ENCODE measurements at regions not wholly inside any gene's neighbourhood (a gene's known extent, or its start where the extent isn't known, plus 50 kb on each side); places are given as distances from the start of the nearest gene placed in this dataset.

DNA sequence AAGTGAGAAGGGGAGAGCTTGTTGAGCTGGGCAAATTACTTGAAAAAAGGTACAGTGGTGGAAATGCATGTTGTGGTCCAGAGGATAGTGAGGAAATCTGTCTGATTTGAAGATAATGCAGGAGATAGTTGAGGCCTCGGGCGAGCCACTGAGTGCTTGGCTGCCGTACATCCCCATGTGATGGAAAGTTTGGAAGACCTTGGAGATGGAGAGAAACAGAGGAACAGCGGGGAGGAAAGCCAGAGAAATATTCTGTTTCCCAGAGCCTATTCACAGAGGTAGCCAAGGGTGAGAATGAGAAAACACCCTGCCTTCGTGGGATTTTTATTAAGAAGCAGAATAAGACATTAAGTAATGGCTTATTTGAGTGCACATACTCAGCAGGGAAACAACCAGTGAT is 498.2 kb downstream of the BCL11B start:
- TF ChIP-seq, protein P1, sequence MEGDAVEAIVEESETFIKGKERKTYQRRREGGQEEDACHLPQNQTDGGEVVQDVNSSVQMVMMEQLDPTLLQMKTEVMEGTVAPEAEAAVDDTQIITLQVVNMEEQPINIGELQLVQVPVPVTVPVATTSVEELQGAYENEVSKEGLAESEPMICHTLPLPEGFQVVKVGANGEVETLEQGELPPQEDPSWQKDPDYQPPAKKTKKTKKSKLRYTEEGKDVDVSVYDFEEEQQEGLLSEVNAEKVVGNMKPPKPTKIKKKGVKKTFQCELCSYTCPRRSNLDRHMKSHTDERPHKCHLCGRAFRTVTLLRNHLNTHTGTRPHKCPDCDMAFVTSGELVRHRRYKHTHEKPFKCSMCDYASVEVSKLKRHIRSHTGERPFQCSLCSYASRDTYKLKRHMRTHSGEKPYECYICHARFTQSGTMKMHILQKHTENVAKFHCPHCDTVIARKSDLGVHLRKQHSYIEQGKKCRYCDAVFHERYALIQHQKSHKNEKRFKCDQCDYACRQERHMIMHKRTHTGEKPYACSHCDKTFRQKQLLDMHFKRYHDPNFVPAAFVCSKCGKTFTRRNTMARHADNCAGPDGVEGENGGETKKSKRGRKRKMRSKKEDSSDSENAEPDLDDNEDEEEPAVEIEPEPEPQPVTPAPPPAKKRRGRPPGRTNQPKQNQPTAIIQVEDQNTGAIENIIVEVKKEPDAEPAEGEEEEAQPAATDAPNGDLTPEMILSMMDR (conservative IDR thresholded peaks at IDR 0.05; ENCODE audit: low read depth, low read length) = no peak
- DNase-seq (ENCODE audit: low read depth) = no peak

DNA sequence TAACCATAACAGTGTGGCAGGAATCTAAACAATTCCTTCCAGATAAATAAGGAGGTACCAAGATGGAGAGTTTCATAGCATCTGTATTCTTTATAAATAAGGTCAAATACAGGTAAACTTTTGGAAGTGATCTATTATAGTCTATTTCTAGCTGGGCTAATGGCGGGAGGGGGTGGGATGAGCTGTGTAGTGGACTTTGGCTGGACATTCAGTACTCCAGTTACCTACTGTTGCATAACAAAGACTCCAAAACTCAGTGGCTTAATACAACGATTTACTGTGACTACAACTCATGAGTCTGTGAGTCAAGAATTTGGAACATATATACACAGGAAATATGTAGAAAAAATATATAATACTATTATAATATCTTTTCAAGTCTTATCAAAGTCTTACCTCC is 496.1 kb downstream of the BCL11B start:
- TF ChIP-seq, protein P1 (conservative IDR thresholded peaks at IDR 0.05; ENCODE audit: low read depth, low read length) = no peak
- no peak for DNase-seq (ENCODE audit: low read depth)

More for the DNA sequence above, 498.2 kb downstream of the BCL11B start:
- H3K4me3 ChIP-seq (ENCODE audit: low read length) = no peak overlapping the region

DNA sequence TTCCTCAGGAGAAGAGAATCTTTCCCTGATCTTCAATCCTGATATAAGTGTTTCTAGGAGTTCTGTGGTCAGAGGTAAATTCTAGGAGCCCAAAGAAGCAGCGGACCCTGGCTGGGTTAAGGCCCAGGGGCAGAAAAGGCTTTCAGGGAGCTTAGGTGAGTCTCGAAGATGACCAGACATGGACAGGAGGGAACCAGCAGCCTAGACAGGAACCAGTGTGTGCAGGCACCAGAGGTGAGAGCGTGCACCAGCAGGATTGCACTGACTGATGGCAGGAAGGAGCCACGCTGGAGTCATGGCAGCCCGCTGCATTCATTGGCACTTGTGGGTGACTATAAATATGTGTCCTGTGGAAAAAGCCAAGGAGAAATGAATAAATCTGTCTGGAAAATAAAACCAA is 489.9 kb downstream of the BCL11B start:
- DNase-seq (ENCODE audit: low read depth) = no peak
- TF ChIP-seq, protein P1 (conservative IDR thresholded peaks at IDR 0.05; ENCODE audit: low read depth, low read length) = no peak
- H3K4me3 ChIP-seq (ENCODE audit: low read length) = no peak overlapping the region

More for the DNA sequence above, 496.1 kb downstream of the BCL11B start:
- no peak overlapping the region for H3K4me3 ChIP-seq (ENCODE audit: low read length)

DNA sequence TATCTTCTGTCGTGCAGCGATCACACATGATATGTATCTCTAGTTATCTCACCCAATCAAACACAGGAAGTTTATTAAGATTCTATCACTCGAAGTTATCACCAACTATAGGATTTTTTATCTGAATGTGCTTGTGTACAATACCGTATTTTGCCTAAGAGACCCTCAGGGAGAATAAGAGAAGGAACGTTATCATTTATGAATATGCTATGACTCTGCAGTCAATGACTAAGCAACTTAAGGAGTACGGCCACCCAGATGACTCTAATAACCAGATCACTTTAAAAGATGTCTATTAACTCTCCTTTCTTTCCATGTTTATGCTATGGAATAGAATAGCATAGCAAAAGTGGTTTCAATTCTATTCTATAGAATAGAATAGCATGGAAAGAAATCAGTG is 486.4 kb downstream of the BCL11B start:
- DNase-seq (ENCODE audit: low read depth) = no peak
- no peak overlapping the region for H3K4me3 ChIP-seq (ENCODE audit: low read length)
- TF ChIP-seq, protein P1 (conservative IDR thresholded peaks at IDR 0.05; ENCODE audit: low read depth, low read length) = no peak

DNA sequence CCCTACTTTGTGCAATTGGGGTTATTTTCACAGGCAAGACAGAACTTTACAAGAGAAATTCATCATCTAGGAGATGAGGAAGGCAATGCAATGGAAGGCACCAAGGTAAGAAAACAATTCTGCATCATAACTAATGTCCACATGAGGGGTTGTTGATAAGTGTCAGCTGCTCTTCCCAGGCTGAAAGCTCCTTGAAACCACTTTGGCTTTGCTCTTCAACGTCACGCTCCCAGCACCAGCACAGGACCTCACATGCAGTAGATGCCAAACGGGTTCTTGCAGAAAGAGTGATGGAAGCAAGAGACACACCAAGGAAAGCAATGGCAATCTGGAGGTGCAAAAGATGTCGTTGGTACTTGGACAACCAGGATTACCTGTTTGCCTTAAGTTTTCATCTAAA is 485.5 kb downstream of the BCL11B start:
- TF ChIP-seq, protein P1 (conservative IDR thresholded peaks at IDR 0.05; ENCODE audit: low read depth, low read length) = no peak
- no peak overlapping the region for H3K4me3 ChIP-seq (ENCODE audit: low read length)
- no peak for DNase-seq (ENCODE audit: low read depth)

DNA sequence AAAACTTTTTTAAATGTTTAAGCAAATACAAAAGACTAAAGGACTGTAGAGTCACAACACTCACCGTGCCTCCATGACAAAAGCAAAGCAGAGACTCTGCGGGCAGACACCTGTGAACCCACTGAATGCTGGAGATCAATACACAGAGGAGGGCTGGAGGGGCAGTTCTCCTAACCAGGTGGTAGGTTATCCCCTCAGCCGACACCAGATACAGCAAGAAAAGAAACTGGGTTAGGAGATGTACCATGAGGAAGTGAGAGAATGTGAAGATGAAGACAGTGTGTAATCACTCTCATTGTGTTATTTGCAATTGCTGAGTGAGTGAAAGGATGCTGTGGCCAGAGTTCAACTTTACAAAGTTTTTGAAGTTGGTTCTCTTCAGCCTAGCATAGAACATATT is 480.3 kb downstream of the BCL11B start:
- no peak overlapping the region for H3K4me3 ChIP-seq (ENCODE audit: low read length)
- TF ChIP-seq, protein P1 (conservative IDR thresholded peaks at IDR 0.05; ENCODE audit: low read depth, low read length) = no peak
- DNase-seq (ENCODE audit: low read depth) = no peak

DNA sequence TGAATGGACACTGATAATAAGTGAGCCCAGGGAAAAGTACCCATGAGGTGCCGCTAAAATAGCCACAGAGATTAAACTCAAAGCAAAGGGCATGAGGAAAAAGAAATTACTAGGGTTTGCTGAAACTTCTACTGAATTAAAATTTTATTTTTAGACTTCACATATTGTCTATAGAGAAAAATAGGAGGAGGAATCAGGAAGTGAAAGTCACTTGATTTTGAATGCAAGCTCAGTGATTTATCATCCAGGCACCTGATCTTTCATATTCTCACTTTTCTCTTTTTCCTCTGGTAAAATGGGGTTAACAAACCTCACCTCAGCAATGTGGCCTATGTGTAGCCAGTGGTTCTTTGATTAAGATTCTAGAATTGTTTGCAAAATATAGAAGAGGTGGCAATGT is 479.8 kb downstream of the BCL11B start:
- no peak for DNase-seq (ENCODE audit: low read depth)
- no peak overlapping the region for H3K4me3 ChIP-seq (ENCODE audit: low read length)
- TF ChIP-seq, protein P1 (conservative IDR thresholded peaks at IDR 0.05; ENCODE audit: low read depth, low read length) = no peak

Measured in retinal pigment epithelial cell (primary cell).